ENCODE measurements at regions not wholly inside any gene's neighbourhood (a gene's known extent, or its start where the extent isn't known, plus 50 kb on each side); places are given as distances from the start of the nearest gene placed in this dataset.

DNA sequence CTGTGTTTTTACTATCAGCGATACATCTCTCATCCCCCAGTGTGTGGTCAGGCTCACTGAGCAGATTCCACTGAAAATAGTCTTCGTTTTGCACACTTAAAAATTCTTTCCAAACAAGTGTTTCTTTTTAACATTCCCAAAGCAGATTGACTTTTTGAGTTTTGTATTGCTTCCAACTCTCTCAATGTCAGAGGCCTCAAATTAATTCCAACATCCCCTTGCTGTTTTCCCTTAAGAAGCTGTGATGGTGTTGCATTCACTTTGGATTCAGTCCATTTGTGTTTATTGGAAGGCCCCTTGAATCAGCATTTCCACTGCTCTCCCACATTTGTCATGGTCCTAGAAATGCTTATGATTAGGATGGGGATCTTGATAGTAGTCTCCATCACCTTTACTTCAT, 228.7 kb downstream of the KCNRG start:
- TF ChIP-seq, protein P1, sequence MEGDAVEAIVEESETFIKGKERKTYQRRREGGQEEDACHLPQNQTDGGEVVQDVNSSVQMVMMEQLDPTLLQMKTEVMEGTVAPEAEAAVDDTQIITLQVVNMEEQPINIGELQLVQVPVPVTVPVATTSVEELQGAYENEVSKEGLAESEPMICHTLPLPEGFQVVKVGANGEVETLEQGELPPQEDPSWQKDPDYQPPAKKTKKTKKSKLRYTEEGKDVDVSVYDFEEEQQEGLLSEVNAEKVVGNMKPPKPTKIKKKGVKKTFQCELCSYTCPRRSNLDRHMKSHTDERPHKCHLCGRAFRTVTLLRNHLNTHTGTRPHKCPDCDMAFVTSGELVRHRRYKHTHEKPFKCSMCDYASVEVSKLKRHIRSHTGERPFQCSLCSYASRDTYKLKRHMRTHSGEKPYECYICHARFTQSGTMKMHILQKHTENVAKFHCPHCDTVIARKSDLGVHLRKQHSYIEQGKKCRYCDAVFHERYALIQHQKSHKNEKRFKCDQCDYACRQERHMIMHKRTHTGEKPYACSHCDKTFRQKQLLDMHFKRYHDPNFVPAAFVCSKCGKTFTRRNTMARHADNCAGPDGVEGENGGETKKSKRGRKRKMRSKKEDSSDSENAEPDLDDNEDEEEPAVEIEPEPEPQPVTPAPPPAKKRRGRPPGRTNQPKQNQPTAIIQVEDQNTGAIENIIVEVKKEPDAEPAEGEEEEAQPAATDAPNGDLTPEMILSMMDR (IDR thresholded peaks at IDR 0.05; ENCODE audit: poor library complexity) = no peak
- no peak for TF ChIP-seq EZH2phosphoT487 (IDR thresholded peaks at IDR 0.05; ENCODE audit: low read depth, severe bottlenecking, unreplicated experiment)

All from hepatocyte (in vitro differentiated cells).